NCI-H460 (cell line): ENCODE measurements at regions not wholly inside any gene's neighbourhood (a gene's known extent, or its start where the extent isn't known, plus 50 kb on each side); places are given as distances from the start of the nearest gene placed in this dataset.
"Not testable (repeated sequence)": the region's sequence is repeated elsewhere in the genome, so short reads cannot be mapped to it uniquely, and the experiment has no call there.

Experiments used
- DNase-seq: peaks from one replicate; pipeline ENCODE4 v3.0.0-alpha.2; 2016; ENCODE audit warnings: low read depth; ENCODE audit errors: extremely low read depth

DNA sequence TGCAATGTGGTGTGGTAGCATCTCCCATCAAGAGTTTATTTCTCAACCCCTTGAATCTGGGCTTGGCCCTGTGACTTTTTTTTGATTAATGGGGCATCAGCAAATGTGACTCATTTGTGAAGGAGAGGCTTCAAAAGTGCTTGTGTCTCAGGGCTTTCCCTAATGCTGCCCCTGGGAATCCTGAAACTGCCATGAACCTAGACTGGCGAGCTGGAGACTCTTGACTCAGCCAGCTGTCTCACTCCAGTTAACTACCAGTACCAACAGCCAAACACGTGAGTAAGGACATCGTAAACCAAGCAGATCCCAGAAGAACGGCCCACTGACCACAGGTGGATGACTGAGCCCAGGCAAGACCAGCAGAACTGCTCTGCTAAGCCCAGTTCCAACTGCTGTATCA, 72.8 kb upstream of the ADTRP start:
- DNase-seq, result no peak

DNA sequence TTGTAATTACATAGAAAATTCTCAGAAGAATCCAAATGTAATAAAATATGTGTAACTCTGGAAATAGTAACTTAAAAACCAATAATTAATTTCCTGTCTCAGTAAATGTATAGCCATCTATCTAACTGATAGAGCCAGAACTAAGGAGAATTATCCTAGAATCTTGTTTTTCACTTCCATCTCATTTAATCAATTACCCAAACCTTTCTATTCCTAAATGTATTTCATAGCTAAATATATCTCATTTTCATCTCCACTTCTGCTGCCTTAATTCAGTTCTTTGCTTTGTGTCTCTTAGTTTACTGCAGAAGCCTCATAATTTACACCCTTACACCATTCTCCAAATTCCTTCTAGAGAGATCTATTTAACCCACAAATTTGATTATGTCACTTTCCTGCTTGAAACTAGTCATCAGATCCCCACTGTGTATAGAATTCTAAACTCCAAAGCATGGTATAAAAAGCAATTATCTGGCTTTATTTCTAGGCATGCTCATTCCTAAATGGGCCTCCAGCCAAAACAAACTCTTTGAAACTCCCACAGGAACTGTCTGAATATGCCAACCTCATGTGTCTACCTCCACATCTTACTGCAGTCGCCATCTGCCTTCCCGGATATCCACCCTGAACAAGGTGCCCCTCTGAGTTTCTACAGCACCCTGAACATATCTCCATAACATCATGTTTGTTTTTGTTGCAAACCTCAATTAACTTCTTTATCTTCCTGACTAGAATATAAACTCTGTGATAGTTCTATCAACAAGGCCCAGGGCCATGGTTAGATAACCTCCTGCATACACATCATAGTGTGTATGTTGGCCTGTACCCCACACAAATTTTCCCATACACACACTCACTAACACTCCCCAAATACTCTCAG, 70.5 kb upstream of the ADTRP start:
- DNase-seq, result no peak

DNA sequence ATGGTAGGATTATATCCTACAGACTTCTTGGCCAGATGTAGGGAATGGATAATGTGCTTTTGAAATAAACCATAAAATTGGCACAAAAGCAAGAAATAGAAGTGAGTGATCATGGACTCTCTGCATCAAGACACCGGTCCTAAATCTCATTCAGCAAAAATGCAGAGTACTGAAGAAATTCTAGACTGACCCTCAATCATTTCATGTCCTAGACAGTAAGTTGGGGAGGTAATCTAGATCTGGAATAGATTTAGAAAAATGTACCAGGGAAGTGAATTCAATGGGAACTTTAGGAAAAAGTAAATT, 69.7 kb upstream of the ADTRP start:
- DNase-seq, result no peak

DNA sequence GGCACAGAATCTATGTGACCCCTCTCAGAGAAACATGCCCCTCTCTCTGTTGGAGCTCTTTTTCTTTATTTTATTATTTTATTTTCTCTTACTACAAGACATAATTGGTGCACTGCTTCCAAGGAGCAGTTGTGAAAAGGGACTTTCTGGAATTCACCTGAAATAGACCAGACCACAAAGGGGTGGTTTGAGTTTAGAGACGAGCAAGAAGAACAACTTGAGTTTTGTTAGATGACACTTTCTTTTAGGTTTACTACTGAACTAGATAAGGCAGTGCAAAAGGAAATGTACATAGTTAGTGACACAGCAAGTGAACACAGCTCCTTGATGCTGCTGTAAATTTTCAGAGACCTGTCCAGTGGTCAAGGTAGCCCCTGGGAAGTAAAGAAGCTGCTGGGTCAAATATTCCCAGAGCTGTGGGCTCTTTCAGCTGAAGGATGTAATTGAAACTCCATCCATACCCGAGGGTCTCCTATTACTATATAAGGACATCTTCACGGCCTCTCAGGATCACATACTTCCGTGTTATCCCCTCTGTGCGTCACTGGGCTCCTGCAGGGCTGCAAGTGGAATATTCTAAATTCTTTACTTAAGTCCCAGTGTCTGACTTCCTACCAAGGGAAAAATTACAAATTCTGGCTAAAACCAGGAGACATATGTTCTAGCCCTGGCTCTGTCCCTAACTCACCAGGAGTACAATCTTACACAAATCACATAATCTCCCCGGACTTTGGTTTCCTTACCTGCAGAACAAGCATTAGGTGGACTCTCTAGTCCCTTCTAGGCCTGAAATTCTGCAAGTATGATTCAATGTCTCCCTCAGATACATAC, 69.1 kb upstream of the ADTRP start:
- DNase-seq, result no peak

DNA sequence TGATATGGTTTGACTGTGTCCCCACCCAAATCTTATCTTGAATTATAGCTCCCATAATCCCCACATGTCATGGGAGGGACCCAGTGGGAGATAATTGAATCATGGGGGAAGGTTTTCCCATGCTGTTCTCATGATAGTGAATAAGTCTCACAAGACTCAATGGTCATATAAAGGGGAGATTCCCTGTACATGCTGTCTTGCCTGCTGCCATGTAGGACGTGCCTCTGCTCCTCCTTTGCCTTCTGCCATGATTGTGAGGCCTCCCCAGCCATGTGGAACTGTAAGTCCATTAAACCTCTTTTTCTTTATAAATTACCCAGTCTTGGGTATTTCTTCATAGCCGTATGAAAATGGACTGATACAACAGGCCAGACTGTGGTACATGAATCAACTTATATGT, 68.5 kb upstream of the ADTRP start:
- not testable (repeated sequence) for DNase-seq

DNA sequence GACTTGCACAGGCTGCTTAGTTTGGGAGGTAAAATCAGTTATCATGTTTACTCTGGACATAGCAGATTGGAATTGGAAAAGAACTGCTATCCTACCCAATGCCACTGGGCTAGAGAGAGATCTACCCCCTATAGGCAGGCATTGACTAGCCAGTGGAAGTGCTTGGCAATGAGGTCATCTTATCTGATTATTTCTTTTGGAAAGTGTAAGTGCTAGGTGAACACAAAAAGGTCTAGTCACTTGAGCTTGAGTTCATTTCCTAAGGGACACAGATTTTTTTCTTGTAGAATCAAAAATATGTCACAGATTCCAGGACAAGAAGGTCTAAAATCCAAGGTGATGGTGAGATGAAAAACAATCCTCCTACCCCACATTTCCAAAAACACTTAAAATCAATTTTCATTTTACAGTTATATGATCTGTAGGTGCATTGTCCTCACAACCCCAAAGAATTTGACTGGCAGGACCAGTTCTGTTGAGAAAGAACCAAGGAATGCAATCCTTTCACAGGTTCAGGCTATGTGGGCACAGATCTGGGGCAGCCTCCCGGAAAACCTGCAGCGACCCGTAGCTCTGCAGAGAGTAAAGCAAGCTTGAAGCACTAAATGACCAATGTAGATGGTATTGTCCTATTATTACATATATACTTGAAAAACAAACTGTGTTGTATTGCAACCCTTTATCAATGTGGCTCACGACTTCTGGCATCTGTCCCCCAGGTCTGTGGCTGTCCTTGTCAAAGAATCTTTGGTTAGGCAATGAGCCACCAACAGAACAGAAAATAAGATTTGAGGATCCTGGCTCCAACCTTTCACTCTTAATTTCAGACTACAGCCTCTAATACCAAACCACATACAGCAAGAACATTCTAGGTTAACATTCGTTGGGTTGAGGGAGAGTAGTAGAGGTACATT, 67.3 kb upstream of the ADTRP start:
- DNase-seq, result no peak

DNA sequence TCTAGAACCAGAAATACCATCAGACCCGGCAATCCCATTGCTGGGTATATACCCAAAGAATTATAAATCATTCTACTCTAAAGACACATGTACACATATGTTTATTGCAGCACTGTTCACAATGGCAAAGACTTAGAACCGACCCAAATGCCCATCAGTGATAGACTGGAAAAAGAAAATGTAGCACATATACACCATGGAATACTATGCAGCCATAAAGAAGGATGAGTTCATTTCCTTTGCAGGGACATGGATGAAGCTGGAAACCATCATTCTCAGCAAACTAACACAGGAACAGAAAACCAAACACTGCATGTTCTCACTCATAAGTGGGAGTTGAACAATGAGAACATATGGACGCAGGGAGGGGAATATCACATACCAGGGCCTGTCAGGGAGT, 64.2 kb upstream of the ADTRP start:
- DNase-seq, result not testable (repeated sequence)

DNA sequence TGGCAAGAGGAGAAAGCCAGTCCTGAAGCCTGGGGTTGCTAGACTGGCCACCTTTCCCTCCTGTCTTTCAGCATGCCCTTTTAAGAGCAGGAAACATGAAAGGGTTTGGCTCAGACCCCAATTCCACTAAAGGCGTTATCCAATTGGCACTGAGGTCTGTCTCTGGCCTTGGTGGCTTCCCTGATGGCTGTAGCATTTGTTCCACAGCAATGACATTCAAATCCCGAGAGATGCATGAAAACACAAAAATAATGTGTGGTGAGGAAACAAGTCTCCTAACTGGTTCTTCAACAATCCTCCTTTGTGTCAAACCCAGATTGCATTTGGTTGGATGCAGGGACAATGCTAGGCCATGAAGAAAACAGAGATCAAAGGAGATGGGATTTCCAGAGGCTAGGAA, 56.5 kb upstream of the ADTRP start:
- no peak for DNase-seq

DNA sequence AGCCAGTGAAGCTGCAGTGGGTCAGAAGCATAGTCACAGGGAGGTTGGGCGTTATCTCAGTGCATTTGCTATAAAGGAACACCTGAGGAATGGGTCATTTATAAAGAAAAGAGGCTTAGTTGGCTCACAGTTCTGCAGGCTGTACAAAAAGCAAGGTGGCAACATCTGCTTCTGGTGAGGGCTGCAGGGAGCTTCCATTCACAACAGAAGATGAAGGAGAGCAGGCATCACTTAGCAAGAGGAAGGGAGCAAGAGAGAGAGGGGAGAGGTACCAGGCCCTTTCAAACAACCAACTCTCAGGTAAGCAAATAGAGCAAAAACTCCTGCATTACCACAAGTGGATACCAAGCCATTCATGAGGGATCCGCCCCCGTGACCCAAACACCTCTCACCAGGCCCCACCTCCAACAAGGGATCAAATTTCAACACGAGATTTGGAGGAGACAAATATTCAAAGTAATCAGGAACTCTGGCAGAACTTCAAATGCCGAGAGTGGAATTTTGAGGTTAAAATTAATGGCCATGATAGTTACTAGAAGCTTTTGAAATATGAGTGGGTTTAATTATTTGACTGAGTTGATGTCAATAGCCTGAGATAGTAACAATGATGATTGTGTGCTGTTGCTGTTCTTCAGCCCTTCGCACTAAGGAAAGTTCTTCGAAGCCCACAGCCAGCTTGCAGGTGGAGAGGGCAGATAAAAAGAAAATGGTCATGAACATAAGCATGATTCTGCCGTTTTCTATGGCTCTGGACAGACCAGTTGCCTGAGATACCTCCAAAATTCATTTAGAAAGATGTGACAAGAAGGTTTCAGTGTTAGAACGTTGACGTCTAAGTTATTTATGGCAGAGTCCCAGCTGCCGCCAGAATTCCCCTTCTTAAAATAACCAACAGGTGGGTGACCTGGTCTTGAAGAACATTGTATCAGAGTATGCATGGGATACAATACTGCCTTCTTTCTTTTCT, 55.3 kb upstream of the ADTRP start:
- DNase-seq, result no peak

DNA sequence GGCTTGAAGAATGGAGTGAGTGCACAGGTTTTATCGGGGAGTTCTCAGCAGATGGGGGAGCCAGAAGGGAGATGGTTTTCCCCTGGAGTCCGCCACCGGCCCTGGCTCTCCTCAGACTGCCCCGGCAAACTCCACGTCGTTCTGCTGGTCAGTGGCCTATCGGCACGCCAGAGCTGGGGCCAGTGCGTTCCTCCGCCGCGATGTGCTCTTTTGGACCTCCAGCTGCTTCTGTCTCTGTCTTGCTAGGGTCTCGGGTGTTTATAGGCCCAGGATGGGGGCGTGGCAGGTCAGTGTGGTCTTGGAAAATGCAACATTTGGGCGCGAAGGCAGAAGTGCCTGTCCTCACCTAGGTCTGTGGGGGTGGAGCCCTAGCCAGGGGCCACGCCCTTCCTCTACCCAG, 53.0 kb upstream of the ADTRP start:
- no peak for DNase-seq

DNA sequence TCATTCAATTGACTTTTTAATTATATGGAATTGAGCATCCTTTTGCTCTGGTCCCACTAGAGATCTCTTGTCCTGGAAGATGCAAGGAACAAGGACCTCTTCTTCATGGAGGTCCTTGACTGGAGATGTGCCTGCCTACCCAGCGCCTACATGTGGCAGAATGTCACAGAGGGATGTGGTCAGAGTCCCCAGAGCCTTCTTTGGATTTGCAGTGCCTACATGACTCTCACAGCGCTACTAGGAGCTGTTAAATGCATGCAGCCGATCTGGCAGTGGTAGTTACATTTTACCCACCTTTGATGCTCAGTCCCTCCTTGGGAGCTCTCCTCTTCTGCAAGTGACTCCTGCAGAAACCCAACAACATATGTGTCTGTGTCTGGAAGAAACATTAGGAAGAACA, 51.9 kb upstream of the ADTRP start:
- DNase-seq, result no peak

DNA sequence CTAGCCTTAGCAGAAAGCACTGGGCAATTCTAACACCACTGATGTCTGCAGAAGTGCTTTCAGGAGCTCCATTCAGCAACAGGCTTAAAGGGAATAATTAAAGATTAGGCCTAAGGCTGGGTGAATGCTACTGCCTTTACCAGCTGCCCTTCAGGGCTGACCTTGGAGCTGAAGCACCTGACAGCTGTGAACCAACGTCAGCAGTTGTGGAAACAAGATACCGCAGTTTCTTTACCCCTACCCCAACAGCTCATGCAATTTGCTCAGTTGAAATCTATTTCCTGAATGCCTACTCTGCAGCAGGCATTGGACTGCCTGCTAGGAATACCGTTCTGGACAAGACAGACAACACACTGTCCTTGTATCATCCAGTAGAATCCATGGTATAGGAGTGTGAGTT, 51.5 kb upstream of the ADTRP start:
- no peak for DNase-seq

DNA sequence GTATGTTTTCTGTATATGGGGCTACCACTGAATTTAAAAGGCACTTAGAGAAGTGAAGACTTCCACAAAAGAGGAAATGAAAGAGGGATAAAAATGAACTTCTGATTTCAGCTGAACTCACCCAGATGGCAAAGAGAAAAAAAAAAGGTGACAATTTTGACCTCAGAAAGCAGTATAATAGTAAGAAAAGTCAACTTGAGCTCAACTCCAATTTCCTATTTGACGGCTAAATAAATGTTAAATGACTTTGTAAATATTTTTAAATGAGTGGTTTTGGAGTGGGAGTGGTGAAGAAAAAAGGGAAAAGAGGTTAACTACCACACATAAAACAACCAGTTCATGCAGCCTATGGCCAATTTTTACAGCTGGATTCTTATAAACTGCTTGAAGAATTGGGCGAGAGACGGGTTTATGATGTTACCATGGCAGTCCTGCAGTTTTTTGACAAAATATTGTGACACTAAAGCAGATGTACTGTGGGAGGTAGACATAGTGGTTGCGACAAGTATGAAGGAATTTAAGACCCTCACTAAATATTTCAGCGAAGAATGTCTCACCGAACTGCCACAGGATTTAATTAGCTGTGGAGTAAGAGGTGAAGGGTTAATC, 49.8 kb upstream of the ADTRP start:
- DNase-seq, result no peak
